Gastroesophageal sphincter (tissue), 4 donors: ENCODE measurements at regions not wholly inside any gene's neighbourhood (a gene's known extent, or its start where the extent isn't known, plus 50 kb on each side); places are given as distances from the start of the nearest gene placed in this dataset.

Experiments
- ATAC-seq: fragments of 150-250 bp; one replicate; pipeline ENCODE4 v1.9.1; 2016; ENCODE audit warnings: mild to moderate bottlenecking, moderate library complexity
- H3K27ac ChIP-seq, 4 donors: fragments of 200-600 bp; sonication (generic) in 3 of 4; 1 replicate in 3 of 4; 2 replicates in 1 of 4; pipeline ENCODE4 v1.5.1; 2016 to 2019
- H3K27me3 ChIP-seq: fragments of 200-600 bp; sonication (generic); one replicate; pipeline ENCODE4 v1.5.1; 2019
- H3K36me3 ChIP-seq, 2 donors: fragments of 200-600 bp; sonication (generic); one replicate each; pipeline ENCODE4 v1.5.1; 2019; ENCODE audit warnings: control low read depth in 1 of 2
- H3K4me1 ChIP-seq, 3 donors: fragments of 200-600 bp; sonication (generic); 1 replicate in 2 of 3; 2 replicates in 1 of 3; pipeline ENCODE4 v1.5.1; 2016 to 2019; ENCODE audit warnings: control low read depth in 2 of 3
- H3K4me3 ChIP-seq, 2 donors: fragments of 200-600 bp; sonication (generic); one replicate each; pipeline ENCODE4 v1.5.1; 2019; ENCODE audit warnings: mild to moderate bottlenecking in 1 of 2, moderate library complexity in 1 of 2
- H3K9me3 ChIP-seq, 3 donors: fragments of 200-600 bp; sonication (generic); one replicate each; pipeline ENCODE4 v1.5.1; 2017 to 2019; ENCODE audit warnings: control low read depth in 2 of 3
- CTCF ChIP-seq, 4 experiments: fragments of 200-600 bp in 2 of 4; fragments of 450-650 bp in 2 of 4; sonication (generic) in 1 of 4; IDR thresholded peaks; one replicate each; pipeline ENCODE4 v1.5.1; 2017 to 2019; ENCODE audit warnings: antibody characterized with exemption in 4 of 4, mild to moderate bottlenecking in 2 of 4, moderate library complexity in 2 of 4
- EP300 ChIP-seq: sonication (generic); formaldehyde crosslinking; IDR thresholded peaks from one replicate; pipeline ENCODE4 v1.6.1; 2017; ENCODE audit warnings: antibody characterized with exemption, mild to moderate bottlenecking
- POLR2A ChIP-seq, 2 donors: fragments of 450-650 bp; IDR thresholded peaks; one replicate each; pipeline ENCODE4 v1.6.1; 2017; ENCODE audit warnings: antibody characterized with exemption in 2 of 2, mild to moderate bottlenecking in 2 of 2, moderate library complexity in 1 of 2
- POLR2AphosphoS5 ChIP-seq: sonication (generic); formaldehyde crosslinking; IDR thresholded peaks from one replicate; pipeline ENCODE4 v1.6.1; 2017; ENCODE audit warnings: antibody characterized with exemption
- WGBS, 2 donors: methylation state at CpG; one replicate each; pipeline ENCODE4 v1.1.5; 2018; ENCODE audit warnings: low coverage in 1 of 2; 5-methylcytosine and 5-hydroxymethylcytosine counted together

GRCh38 chr13:31504918-31505317 is 234.4 kb upstream of the RXFP2 start:
- no peaks in the 10 kb centered on the region for H3K4me1 ChIP-seq
- 82 to 85% methylated on average over 3 of the region's 3 CpGs for WGBS, 2 donors
- no peaks in the 10 kb centered on the region for H3K36me3 ChIP-seq
- no peak overlapping the region for H3K4me3 ChIP-seq
- H3K27me3 ChIP-seq: no peaks in the 10 kb centered on the region
- no peak for TF ChIP-seq POLR2AphosphoS5
- no peak for TF ChIP-seq POLR2A (IDR thresholded peaks at IDR 0.05)
- no peak for TF ChIP-seq EP300
- TF ChIP-seq CTCF (IDR thresholded peaks at IDR 0.05): no peak
- no peak overlapping the region for H3K27ac ChIP-seq
- peaks cover 0 to 15% (median 0%) of the 10 kb centered on the region in 3 donors for H3K9me3 ChIP-seq
- no peak for ATAC-seq

DNA sequence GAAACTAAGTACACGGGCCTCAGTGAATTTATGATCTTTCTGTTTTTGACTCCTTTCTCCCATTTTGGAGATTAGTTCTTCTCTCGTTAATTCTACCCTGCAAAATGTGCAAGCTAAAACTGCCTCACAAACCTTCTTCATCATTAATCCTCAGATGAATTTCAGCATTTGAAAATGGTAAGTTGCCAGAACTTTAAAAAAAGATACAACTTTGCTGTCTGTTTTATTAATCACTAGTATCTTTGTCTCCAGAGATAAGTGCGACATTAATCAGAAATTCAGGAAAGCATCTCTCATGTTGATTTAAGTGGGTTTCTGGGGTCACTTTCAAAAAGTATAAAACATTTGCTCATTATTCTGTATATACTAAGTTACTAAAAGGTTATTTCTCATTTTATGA is 227.0 kb upstream of the RXFP2 start:
- Histone ChIP-seq H3K36me3 (no peaks in the 10 kb centered on the region), H3K9me3 (no peaks in the 10 kb centered on the region), H3K27me3 (no peaks in the 10 kb centered on the region), H3K4me1 (no peaks in the 10 kb centered on the region), H3K4me3 (no peak overlapping the region), H3K27ac (no peak overlapping the region)
- 32 to 47% methylated on average over 3 of the region's 3 CpGs for WGBS, 2 donors
- TF ChIP-seq POLR2A (IDR thresholded peaks at IDR 0.05): no peak
- no peak for TF ChIP-seq POLR2AphosphoS5
- no peak for ATAC-seq

GRCh38 chr13:31514932-31515331 is 224.4 kb upstream of the RXFP2 start:
- no peak for ATAC-seq
- TF ChIP-seq CTCF (IDR thresholded peaks at IDR 0.05) (no peak), POLR2A (IDR thresholded peaks at IDR 0.05) (no peak), POLR2AphosphoS5 (no peak), EP300 (no peak)

GRCh38 chr13:31515427-31515826 is 223.9 kb upstream of the RXFP2 start:
- peak; percentile 70 for ATAC-seq
- Histone ChIP-seq H3K4me3 (no peak overlapping the region), H3K9me3 (no peaks in the 10 kb centered on the region), H3K27ac (peak overlapping the region in 2 of 4 donors; percentile 21 to 37), H3K27me3 (no peaks in the 10 kb centered on the region), H3K36me3 (no peaks in the 10 kb centered on the region), H3K4me1 (no peaks in the 10 kb centered on the region)
- WGBS, 2 donors: 47 to 50% methylated on average over 1 of the region's 1 CpG
- no peak for TF ChIP-seq EP300
- TF ChIP-seq POLR2A (IDR thresholded peaks at IDR 0.05): no peak
- no peak for TF ChIP-seq POLR2AphosphoS5
- no peak for TF ChIP-seq CTCF (IDR thresholded peaks at IDR 0.05)

More at GRCh38 chr13:31514932-31515331, 224.4 kb upstream of the RXFP2 start:
- H3K9me3 ChIP-seq: no peaks in the 10 kb centered on the region
- WGBS, 2 donors: 85% methylated on average over 1 of the region's 1 CpG; no CpG with 5 or more reads in 1 of the 2 donors
- H3K27ac ChIP-seq: peak overlapping the region in 2 of 4 donors; percentile 21 to 37
- H3K27me3 ChIP-seq: no peaks in the 10 kb centered on the region
- H3K36me3 ChIP-seq: no peaks in the 10 kb centered on the region
- H3K4me1 ChIP-seq: no peaks in the 10 kb centered on the region
- H3K4me3 ChIP-seq: no peak overlapping the region

DNA sequence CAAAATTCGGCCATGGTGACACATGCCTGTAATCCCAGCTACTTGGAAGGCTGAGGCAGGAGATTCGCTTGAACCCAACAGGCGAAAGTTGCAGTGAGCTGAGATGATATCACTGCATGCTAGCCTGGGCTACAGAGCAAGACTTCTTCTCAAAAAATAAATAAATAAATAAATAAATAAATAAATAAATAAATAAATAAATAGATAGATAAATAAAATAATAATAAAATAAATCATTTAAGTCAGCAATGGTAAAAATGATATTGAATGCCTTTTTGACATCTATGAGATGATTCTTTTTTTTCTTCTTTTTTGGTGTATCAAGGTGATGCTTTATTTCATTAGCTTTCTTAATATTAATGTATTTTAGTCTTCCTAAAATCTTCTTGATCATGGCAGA is 221.7 kb upstream of the RXFP2 start:
- Histone ChIP-seq H3K27ac (no peak overlapping the region), H3K4me1 (no peaks in the 10 kb centered on the region), H3K4me3 (no peak overlapping the region), H3K27me3 (no peaks in the 10 kb centered on the region), H3K9me3 (no peaks in the 10 kb centered on the region), H3K36me3 (no peaks in the 10 kb centered on the region)
- TF ChIP-seq EP300: no peak
- no peak for TF ChIP-seq POLR2AphosphoS5
- TF ChIP-seq POLR2A (IDR thresholded peaks at IDR 0.05): no peak
- TF ChIP-seq CTCF (IDR thresholded peaks at IDR 0.05): no peak
- no peak for ATAC-seq
- 97 to 100% methylated on average over 1 to 3 of the region's 3 CpGs for WGBS, 2 donors
